Sigmoid colon (tissue), 6 donors: ENCODE measurements at regions not wholly inside any gene's neighbourhood (a gene's known extent, or its start where the extent isn't known, plus 50 kb on each side); places are given as distances from the start of the nearest gene placed in this dataset.
"Not testable (repeated sequence)": the region's sequence is repeated elsewhere in the genome, so short reads cannot be mapped to it uniquely, and the experiment has no call there.

Experiments
- DNase-seq: peaks from one replicate; pipeline ENCODE4 v3.0.0-alpha.2; 2019
- H3K27ac ChIP-seq, 4 donors: fragments of 200-600 bp; sonication (generic); one replicate each; pipeline ENCODE4 v1.5.1; 2016 to 2019; ENCODE audit warnings: mild to moderate bottlenecking in 1 of 4
- H3K27me3 ChIP-seq, 3 donors: fragments of 200-600 bp; sonication (generic); one replicate each; pipeline ENCODE4 v1.5.1; 2019; ENCODE audit warnings: mild to moderate bottlenecking in 1 of 3
- H3K36me3 ChIP-seq, 4 donors: fragments of 200-600 bp; sonication (generic); one replicate each; pipeline ENCODE4 v1.5.1; 2016 to 2019
- H3K4me1 ChIP-seq, 4 donors: fragments of 200-600 bp; sonication (generic); one replicate each; pipeline ENCODE4 v1.5.1; 2017 to 2019
- H3K4me3 ChIP-seq, 4 donors: fragments of 200-600 bp; sonication (generic); one replicate each; pipeline ENCODE4 v1.5.1; 2017 to 2019; ENCODE audit warnings: mild to moderate bottlenecking in 2 of 4, moderate library complexity in 1 of 4
- H3K9me3 ChIP-seq, 4 donors: fragments of 200-600 bp in 3 of 4; sonication (generic) in 3 of 4; one replicate each; pipeline versions ENCODE4 v1.5.1 to v1.6.1; 2013 to 2019
- CTCF ChIP-seq, 4 experiments: fragments of 450-650 bp in 3 of 4; fragments of 200-600 bp in 1 of 4; IDR thresholded peaks; one replicate each; pipeline ENCODE4 v1.5.1; 2016 to 2019; ENCODE audit warnings: antibody characterized with exemption in 4 of 4, mild to moderate bottlenecking in 3 of 4, moderate library complexity in 2 of 4
- EP300 ChIP-seq, 4 donors: sonication (generic); formaldehyde crosslinking; IDR thresholded peaks; one replicate each; pipeline ENCODE4 v1.6.1; 2017; ENCODE audit warnings: antibody characterized with exemption in 4 of 4
- POLR2A ChIP-seq, 2 donors: fragments of 450-650 bp; IDR thresholded peaks; one replicate each; pipeline ENCODE4 v1.6.1; 2016; ENCODE audit warnings: antibody characterized with exemption in 2 of 2, mild to moderate bottlenecking in 2 of 2, moderate library complexity in 2 of 2
- POLR2AphosphoS5 ChIP-seq, 4 donors: sonication (generic); formaldehyde crosslinking; IDR thresholded peaks; one replicate each; pipeline ENCODE4 v1.6.1; 2017; ENCODE audit warnings: antibody characterized with exemption in 4 of 4
- WGBS, 2 donors: extraction: QIAGEN DNeasy Blood & Tissue Kit; methylation state at CpG; one replicate each; pipeline ENCODE4 v1.1.7; 2013; 5-methylcytosine and 5-hydroxymethylcytosine counted together
- intact Hi-C: fragments of 100-400 bp; cut with DNase I; formaldehyde crosslinking; loops from one replicate; pipeline ENCODE4 v1.15.1; 2023
- donor health status: healthy with polysubstance abuse.
- donor health status: healthy.

DNA sequence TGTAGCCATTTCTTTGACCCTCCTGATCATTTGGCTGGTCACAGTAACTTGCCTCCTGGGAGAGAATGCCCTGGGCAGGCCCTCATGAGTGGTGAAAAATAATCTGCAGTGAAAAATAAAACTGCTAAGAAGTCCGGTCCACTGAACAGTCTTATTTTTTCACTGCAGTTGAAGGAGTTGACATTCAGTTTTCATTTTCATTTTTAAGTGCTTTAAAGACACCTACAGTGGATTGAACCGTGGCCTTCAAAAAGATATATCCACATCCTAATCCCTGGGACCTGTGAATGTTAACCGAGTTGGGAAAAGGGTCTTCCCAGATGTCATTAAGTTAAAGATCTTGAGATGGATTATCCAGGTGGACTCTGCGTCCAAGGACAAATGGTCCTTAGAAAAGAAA is 153.6 kb upstream of the GRK3 start:
- no peaks in the 10 kb centered on the region for H3K9me3 ChIP-seq
- TF ChIP-seq EP300 (IDR thresholded peaks at IDR 0.05) (no peak), POLR2AphosphoS5 (IDR thresholded peaks at IDR 0.05) (no peak), POLR2A (IDR thresholded peaks at IDR 0.05) (no peak), CTCF (IDR thresholded peaks at IDR 0.05) (no peak)
- no peaks in the 10 kb centered on the region for H3K36me3 ChIP-seq
- intact Hi-C loops, result no loop called here
- H3K4me1 ChIP-seq, result peaks cover 0 to 4% (median 3%) of the 10 kb centered on the region in 4 donors
- H3K4me3 ChIP-seq, result no peak overlapping the region
- DNase-seq, result no peak
- WGBS, 2 donors, result 63 to 68% methylated on average over 4 of the region's 4 CpGs
- no peak overlapping the region for H3K27ac ChIP-seq
- no peaks in the 10 kb centered on the region for H3K27me3 ChIP-seq

DNA sequence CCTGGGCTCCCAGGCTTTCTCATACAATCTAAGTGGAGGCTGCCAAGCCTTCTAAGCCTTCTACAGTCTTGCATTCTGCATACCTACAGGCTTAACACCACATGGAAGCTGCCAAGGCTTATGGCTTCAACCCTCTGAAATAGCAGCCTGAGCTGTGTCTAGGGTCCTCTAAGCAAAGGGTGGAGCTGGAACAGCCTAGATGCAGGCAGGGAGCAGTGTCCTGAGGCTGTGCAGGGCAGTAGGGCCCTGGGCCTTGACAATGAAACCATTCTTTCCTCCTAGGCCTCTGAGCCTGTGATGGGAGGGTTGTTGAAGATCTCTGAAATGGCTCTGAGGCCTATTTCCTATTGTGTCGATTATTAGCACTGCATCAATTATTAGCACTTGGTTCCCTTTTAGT is 150.9 kb upstream of the GRK3 start:
- H3K4me1 ChIP-seq, result no peaks in the 10 kb centered on the region
- WGBS, 2 donors, result 81 to 95% methylated on average over 1 of the region's 1 CpG
- no peaks in the 10 kb centered on the region for H3K36me3 ChIP-seq
- no peak overlapping the region for H3K27ac ChIP-seq
- no peak overlapping the region for H3K4me3 ChIP-seq
- intact Hi-C loops, result no loop called here
- H3K27me3 ChIP-seq, result no peaks in the 10 kb centered on the region
- TF ChIP-seq POLR2AphosphoS5 (IDR thresholded peaks at IDR 0.05) (no peak), CTCF (IDR thresholded peaks at IDR 0.05) (no peak)
- H3K9me3 ChIP-seq, result no peaks in the 10 kb centered on the region
- DNase-seq, result no peak

DNA sequence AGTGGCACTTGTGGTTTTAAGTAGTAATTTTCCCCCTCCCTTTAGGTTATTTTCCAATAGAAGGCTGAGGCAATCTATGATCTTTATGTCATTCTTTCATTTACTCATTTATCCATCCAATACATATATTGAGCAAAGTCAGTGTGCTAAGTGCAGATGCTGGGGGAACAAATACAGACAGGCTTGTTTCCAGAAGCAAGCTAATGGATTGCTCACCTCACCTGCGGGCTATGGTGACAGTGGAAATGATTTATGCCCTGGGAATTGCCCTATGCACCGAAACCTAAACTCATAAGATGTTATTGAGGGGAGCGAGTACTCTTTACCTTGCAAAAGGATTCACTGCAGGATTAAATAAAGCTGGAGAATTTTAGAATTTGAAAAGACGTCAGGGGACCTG is 148.7 kb upstream of the GRK3 start:
- DNase-seq, H3K4me3 ChIP-seq, intact Hi-C loops, H3K9me3 ChIP-seq, H3K36me3 ChIP-seq, H3K27ac ChIP-seq: not testable (repeated sequence)
- peaks cover 0 to 14% (median 12%) of the 10 kb centered on the region in 4 donors for H3K4me1 ChIP-seq
- WGBS, 2 donors, result 26 to 67% methylated on average over 4 of the region's 4 CpGs
- peaks cover 6 to 17% (median 15%) of the 10 kb centered on the region in 3 donors for H3K27me3 ChIP-seq

- H3K4me1 ChIP-seq, result peaks cover 0 to 24% (median 20%) of the 10 kb centered on the region in 4 donors
- H3K27me3 ChIP-seq, result peaks cover 16 to 38% (median 36%) of the 10 kb centered on the region in 3 donors
- WGBS, 2 donors, result 75 to 85% methylated on average over 2 of the region's 2 CpGs
- H3K4me3 ChIP-seq, intact Hi-C loops, DNase-seq, H3K27ac ChIP-seq, H3K9me3 ChIP-seq, H3K36me3 ChIP-seq: not testable (repeated sequence)
Measured at GRCh38 chr22:25417826-25418225, 146.6 kb upstream of the GRK3 start.

DNA sequence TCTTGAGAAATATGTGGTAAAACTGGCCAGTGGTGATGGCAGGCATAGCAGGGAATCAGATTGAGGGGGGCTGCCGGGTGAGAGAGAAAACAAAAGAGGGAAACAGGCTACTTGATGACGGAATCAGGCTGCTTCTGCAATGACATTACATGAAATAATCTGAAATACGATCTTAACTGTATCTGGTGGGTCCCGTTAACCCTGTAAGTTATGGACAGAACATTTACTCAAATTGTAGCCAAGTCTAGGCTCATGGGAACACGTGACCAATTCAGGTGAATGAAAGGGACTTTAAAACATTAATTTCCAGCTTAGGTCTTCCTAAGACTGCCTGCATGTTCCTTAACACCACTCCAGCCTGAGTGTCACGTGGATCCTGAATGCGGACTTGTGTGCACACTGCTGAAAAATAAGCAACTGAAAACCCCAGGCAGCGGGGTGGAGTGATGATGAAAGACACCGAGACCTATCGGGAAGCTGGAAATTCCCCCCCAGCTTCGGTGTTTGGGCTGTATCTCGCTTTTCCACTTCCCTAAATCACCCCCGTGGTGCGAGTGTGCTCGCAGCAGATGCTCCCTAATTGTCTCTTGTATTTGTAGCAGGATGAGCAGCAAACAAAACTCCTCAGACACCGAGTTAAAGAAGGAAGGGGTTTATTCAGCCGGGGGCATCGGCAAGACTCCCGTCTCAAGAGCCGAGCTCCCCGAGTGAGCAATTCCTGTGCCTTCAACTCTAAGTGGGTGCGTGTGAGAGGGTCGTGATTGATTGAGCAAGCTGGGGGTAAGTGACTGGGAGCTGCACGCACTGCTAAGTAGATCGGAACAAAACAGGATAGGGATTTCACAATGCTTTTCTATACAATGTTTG is 145.0 kb upstream of the GRK3 start:
- 8 to 11% methylated on average over 25 of the region's 25 CpGs for WGBS, 2 donors
- peak overlapping the region in 1 of 4 donors; percentile 2 for H3K27ac ChIP-seq

DNA sequence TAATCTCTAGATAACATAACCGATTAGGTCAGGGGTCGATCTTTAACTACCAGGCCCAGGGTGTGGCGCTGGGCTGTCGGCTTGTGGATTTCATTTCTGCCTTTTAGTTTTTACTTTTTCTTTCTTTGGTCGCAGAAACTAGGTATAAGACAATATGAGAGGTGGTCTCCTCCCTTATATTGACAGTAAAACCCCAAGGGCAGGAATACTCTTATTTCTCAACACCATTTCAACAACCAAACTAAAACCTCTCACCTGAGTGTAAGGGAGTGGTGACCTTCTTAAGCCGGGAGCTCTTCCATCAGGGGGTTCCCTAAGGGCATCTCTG is 144.4 kb upstream of the GRK3 start:
- H3K36me3 ChIP-seq, H3K4me3 ChIP-seq, H3K9me3 ChIP-seq, DNase-seq, intact Hi-C loops, H3K27ac ChIP-seq: not testable (repeated sequence)
- WGBS, 2 donors, result 7 to 26% methylated on average over 6 of the region's 6 CpGs
- peaks cover 16 to 60% (median 53%) of the 10 kb centered on the region in 3 donors for H3K27me3 ChIP-seq
- H3K4me1 ChIP-seq, result peaks cover 0 to 24% (median 20%) of the 10 kb centered on the region in 4 donors

More for the DNA sequence above, 145.0 kb upstream of the GRK3 start:
- DNase-seq, result peak; percentile 77
- H3K4me1 ChIP-seq, result peaks cover 0 to 24% (median 20%) of the 10 kb centered on the region in 4 donors
- TF ChIP-seq EP300 (IDR thresholded peaks at IDR 0.05), result no peak
- peak overlapping the region in 3 of 4 donors; percentile 0 to 4 (median 2) for H3K4me3 ChIP-seq
- no peaks in the 10 kb centered on the region for H3K36me3 ChIP-seq
- intact Hi-C loops, result no loop called here
- H3K27me3 ChIP-seq, result peaks cover 16 to 55% (median 50%) of the 10 kb centered on the region in 3 donors
- H3K9me3 ChIP-seq, result no peaks in the 10 kb centered on the region

GRCh38 chr22:25420471-25420924 is 144.0 kb upstream of the GRK3 start:
- no peak for TF ChIP-seq POLR2AphosphoS5 (IDR thresholded peaks at IDR 0.05)
- no peak for TF ChIP-seq CTCF (IDR thresholded peaks at IDR 0.05)
- no peak for TF ChIP-seq EP300 (IDR thresholded peaks at IDR 0.05)
- no peak for TF ChIP-seq POLR2A (IDR thresholded peaks at IDR 0.05)
- intact Hi-C loops, result no loop called here
- Histone ChIP-seq H3K27ac (no peak overlapping the region), H3K36me3 (no peaks in the 10 kb centered on the region), H3K9me3 (no peaks in the 10 kb centered on the region), H3K4me1 (peaks cover 0 to 24% (median 20%) of the 10 kb centered on the region in 4 donors), H3K27me3 (peaks cover 16 to 64% (median 55%) of the 10 kb centered on the region in 3 donors), H3K4me3 (peak overlapping the region in 3 of 4 donors; percentile 3 to 35 (median 28))
- no peak for DNase-seq
- 18 to 20% methylated on average over 21 of the region's 21 CpGs for WGBS, 2 donors
